K562 (cell line): ENCODE measurements at regions not wholly inside any gene's neighbourhood (a gene's known extent, or its start where the extent isn't known, plus 50 kb on each side); places are given as distances from the start of the nearest gene placed in this dataset.

Source experiments
- ATAC-seq: fragments of 200-7000 bp; cut with Tn5 transposase; 3 replicates; pipeline ENCODE4 v1.9.1; 2020; ENCODE audit warnings: moderate library complexity
- BruUV-seq: library from RNA; stranded (reverse); fragments of 400-500 nt; replicated peaks from 2 replicates; lab custom pipeline; 2021; lab: Mats Ljungman, UMichigan
- CTCF ChIA-PET: fragments of 300-600 bp; formaldehyde crosslinking; extraction: SDS; loops from one replicate; lab custom pipeline; 2021; ENCODE audit warnings: low intra/inter-chr PET ratio; lab: Yijun Ruan, JAX
- POLR2A ChIA-PET: fragments of 300-600, 350-650 bp; sonication (Branson Sonifier 250); formaldehyde crosslinking; extraction: SDS; loops from one replicate; lab custom pipeline; 2021; ENCODE audit warnings: antibody characterized with exemption, inconsistent platforms; lab: Yijun Ruan, JAX
- DNase-seq, 4 experiments: peaks; one replicate each; pipeline versions ENCODE4 v3.0.0 to v3.0.0-alpha.2; 2011 to 2018; ENCODE audit warnings: low spot score in 3 of 4, mixed read lengths in 3 of 4; ENCODE audit errors: extremely low read depth in 1 of 4
- FAIRE-seq: peaks from 2 replicates; lab custom pipeline; 2011; peaks lifted over from hg19 to GRCh38; lab: Jason Lieb, UNC
- H2AFZ ChIP-seq: 2 replicates; pipeline ENCODE4 v1.6.0; 2011; ENCODE audit warnings: low read depth, low read length, control low read depth, inconsistent platforms
- H3K27ac ChIP-seq: fragments of 200-600 bp; 3 replicates; pipeline ENCODE4 v1.8.0; 2011; ENCODE audit warnings: low read depth, mild to moderate bottlenecking, control low read depth, inconsistent platforms, low read length, moderate library complexity, mixed read lengths; ENCODE audit errors: extremely low read depth
- H3K27me3 ChIP-seq, 2 experiments: fragments of 300-600 bp in 1 of 2; 2 replicates in 1 of 2; 3 replicates in 1 of 2; pipeline versions ENCODE4 v1.6.0 to v1.8.0; 2011; ENCODE audit warnings: inconsistent platforms in 2 of 2, low read length in 2 of 2, mild to moderate bottlenecking in 1 of 2, mixed read lengths in 1 of 2, moderate library complexity in 1 of 2; ENCODE audit not compliant: control insufficient read depth in 2 of 2, insufficient read depth in 2 of 2
- H3K36me3 ChIP-seq: fragments of 300-600 bp; 3 replicates; pipeline ENCODE4 v1.8.0; 2011; ENCODE audit warnings: mild to moderate bottlenecking, low read length, inconsistent platforms; ENCODE audit not compliant: control insufficient read depth, insufficient read depth
- H3K4me1 ChIP-seq, 2 experiments: fragments of 200-600 bp in 1 of 2; replicated peaks in 1 of 2; 2 replicates in 1 of 2; 3 replicates in 1 of 2; pipeline versions ENCODE4 v1.5.1 to v1.8.0; 2011; ENCODE audit warnings: inconsistent platforms in 2 of 2, low read length in 2 of 2, mild to moderate bottlenecking in 1 of 2, mixed read lengths in 1 of 2, moderate library complexity in 1 of 2; ENCODE audit not compliant: control insufficient read depth in 2 of 2, insufficient read depth in 2 of 2
- H3K4me2 ChIP-seq: 2 replicates; pipeline ENCODE4 v1.6.1; 2011; ENCODE audit warnings: low read length, control low read depth, inconsistent platforms, mixed read lengths; ENCODE audit not compliant: insufficient read depth
- H3K4me3 ChIP-seq: fragments of 200-600 bp; sonication (generic), shearing (Covaris generic); 2 replicates; pipeline ENCODE4 v1.5.1; 2016; ENCODE audit warnings: control low read depth, inconsistent platforms
- H3K79me2 ChIP-seq: fragments of 200-600 bp; 3 replicates; pipeline ENCODE4 v1.8.0; 2011; ENCODE audit warnings: low read length, inconsistent platforms; ENCODE audit not compliant: control insufficient read depth, insufficient read depth
- H3K9ac ChIP-seq, 2 experiments: 2 replicates each; pipeline versions ENCODE4 v1.6.0 to v1.6.1; 2011; ENCODE audit warnings: low read depth in 2 of 2, low read length in 2 of 2, control low read depth in 1 of 2, inconsistent platforms in 1 of 2, mild to moderate bottlenecking in 1 of 2, mixed read lengths in 1 of 2; ENCODE audit not compliant: insufficient read depth in 1 of 2
- H3K9me1 ChIP-seq: one replicate; pipeline ENCODE4 v1.6.0; 2011; ENCODE audit warnings: inconsistent platforms, mild to moderate bottlenecking, low read length, moderate library complexity; ENCODE audit not compliant: control insufficient read depth, insufficient read depth
- H3K9me3 ChIP-seq: replicated peaks from 2 replicates; pipeline ENCODE4 v1.5.1; 2011; ENCODE audit warnings: low read depth, low read length, inconsistent platforms; ENCODE audit not compliant: control insufficient read depth, insufficient read depth
- H4K20me1 ChIP-seq: replicated peaks from 2 replicates; pipeline ENCODE4 v1.6.1; 2011; ENCODE audit warnings: low read length, inconsistent platforms, mixed read lengths; ENCODE audit not compliant: control insufficient read depth, insufficient read depth
- CEBPG ChIP-seq, 3 experiments: fragments of 200-800 bp in 1 of 3; sonication (Bioruptor generic) in 1 of 3; sonication (generic) in 1 of 3; formaldehyde crosslinking in 1 of 3; IDR thresholded peaks in 2 of 3; conservative IDR thresholded peaks in 1 of 3; 2 replicates each; pipeline versions ENCODE4 v1.6.1 to v1.8.0; 2016 to 2022; ENCODE audit warnings: missing compliant biosample characterization in 2 of 3, missing genetic modification characterization in 2 of 3, mild to moderate bottlenecking in 1 of 3, missing genetic modification reagents in 1 of 3
- CHD1 ChIP-seq: fragments of 200-600 bp; sonication (generic); IDR thresholded peaks from one replicate; pipeline ENCODE4 v1.6.1; 2012; ENCODE audit warnings: mild to moderate bottlenecking, moderate library complexity, low read length, inconsistent platforms
- FOS ChIP-seq: IDR thresholded peaks from 3 replicates; pipeline ENCODE4 v1.6.1; 2011; ENCODE audit not compliant: insufficient read length; ENCODE audit errors: extremely low read depth
- GATA2 ChIP-seq: sonication (generic); formaldehyde crosslinking; IDR thresholded peaks from 2 replicates; pipeline ENCODE4 v1.4.0; 2020; ENCODE audit warnings: mild to moderate bottlenecking, missing genetic modification reagents
- GTF2E2 ChIP-seq: fragments of 200-800 bp; sonication (Bioruptor generic); IDR thresholded peaks from 2 replicates; pipeline ENCODE4 v1.6.1; 2016; ENCODE audit warnings: missing genetic modification characterization, missing compliant biosample characterization
- HSF4 ChIP-seq: fragments of 250-450 bp; sonication (Bioruptor Pico); IDR thresholded peaks from 2 replicates; pipeline ENCODE4 v2.1.2; 2022; ENCODE audit warnings: mild to moderate bottlenecking, moderate library complexity, borderline replicate concordance
- NFXL1 ChIP-seq: fragments of 450-650 bp; formaldehyde crosslinking; IDR thresholded peaks from 2 replicates; pipeline ENCODE4 v1.4.0; 2021; ENCODE audit warnings: mild to moderate bottlenecking
- NR1H2 ChIP-seq: sonication (generic); formaldehyde crosslinking; IDR thresholded peaks from 2 replicates; pipeline ENCODE4 v1.4.0; 2020; ENCODE audit warnings: mild to moderate bottlenecking, missing genetic modification reagents
- PRMT5 ChIP-seq: sonication (generic); formaldehyde crosslinking; IDR thresholded peaks from 2 replicates; pipeline ENCODE4 v1.5.0; 2020; ENCODE audit warnings: missing genetic modification reagents
- RBM34 ChIP-seq: fragments of 200-400 bp; formaldehyde crosslinking; IDR thresholded peaks from 2 replicates; pipeline ENCODE4 v1.6.1; 2018; ENCODE audit warnings: low read length, borderline replicate concordance; ENCODE audit not compliant: insufficient read depth
- SAFB ChIP-seq: fragments of 200-400 bp; formaldehyde crosslinking; IDR thresholded peaks from 2 replicates; pipeline ENCODE4 v1.6.1; 2017; ENCODE audit warnings: low read depth, low read length, borderline replicate concordance
- SMAD3 ChIP-seq: fragments of 450-650 bp; formaldehyde crosslinking; conservative IDR thresholded peaks from 2 replicates; pipeline ENCODE4 v1.4.0; 2020; ENCODE audit warnings: mild to moderate bottlenecking
- TCF7L2 ChIP-seq: fragments of 150-350 bp; IDR thresholded peaks from 2 replicates; pipeline ENCODE4 v1.6.1; 2016; ENCODE audit warnings: low read depth, mild to moderate bottlenecking, low read length, moderate library complexity
- TRIM24 ChIP-seq, 2 experiments: fragments of 450-650 bp; IDR thresholded peaks; 2 replicates each; pipeline ENCODE4 v1.6.1; 2016
- ZNF121 ChIP-seq: sonication (generic); formaldehyde crosslinking; conservative IDR thresholded peaks from 2 replicates; pipeline ENCODE4 v1.8.0; 2022; ENCODE audit warnings: missing genetic modification reagents
- ZNF134 ChIP-seq: fragments of 250-450 bp; sonication (Bioruptor Pico); conservative IDR thresholded peaks from 2 replicates; pipeline ENCODE4 v1.4.0; 2020
- WGBS: fragments of 100-300 bp; shearing (Covaris generic); methylation state at CpG from one replicate; pipeline ENCODE4 v1.1.6; 2016; ENCODE audit warnings: low coverage, mixed read lengths; ENCODE audit not compliant: insufficient coverage; ENCODE audit errors: missing lambda C conversion rate; 5-methylcytosine and 5-hydroxymethylcytosine counted together
- in situ Hi-C: fragments of 300-500 bp; cut with MboI; formaldehyde crosslinking; loops from 4 replicates; pipeline ENCODE4 v1.15.0; 2018; ENCODE audit warnings: inconsistent platforms, mixed read lengths
- intact Hi-C: fragments of 100-400 bp; cut with micrococcal nuclease; formaldehyde crosslinking; loops from 2 replicates; pipeline ENCODE4 v1.14.2; 2022
- TF ChIP-seq, protein P1 (sequence below): sonication (generic); formaldehyde crosslinking; IDR thresholded peaks from 2 replicates; pipeline ENCODE4 v1.8.0; 2022; ENCODE audit warnings: mild to moderate bottlenecking, missing genetic modification reagents, borderline replicate concordance

DNA sequence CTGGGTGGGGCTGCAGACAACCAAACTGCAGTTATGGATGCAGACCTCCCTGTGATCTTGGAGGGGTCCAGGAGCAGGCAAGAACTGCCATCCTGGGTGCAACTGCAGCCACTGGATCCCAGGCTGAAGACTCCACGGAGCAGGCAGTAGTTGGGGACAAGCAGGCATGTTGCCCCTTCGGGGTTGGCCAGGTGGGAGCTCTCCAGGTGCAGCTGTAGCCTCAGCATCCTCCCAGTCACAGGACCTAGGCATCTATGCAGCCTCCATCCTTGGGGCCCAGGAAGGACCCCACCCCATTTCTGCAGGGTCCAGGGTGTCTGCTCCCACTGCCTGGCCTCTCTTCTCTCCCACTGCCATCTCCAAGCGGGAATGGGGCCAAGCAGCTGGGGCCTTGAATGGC is 322.2 kb upstream of the RBMS3 start:
- no peaks in the 10 kb centered on the region for H3K4me1 ChIP-seq
- POLR2A ChIA-PET: no interaction called here
- H3K9me3 ChIP-seq: no peaks in the 10 kb centered on the region; the same call in 1 of the 2 replicates
- no peak overlapping the region for H3K4me2 ChIP-seq
- FAIRE-seq: no peak
- no peak for TF ChIP-seq GATA2 (CRISPR knock-in tag)
- TF ChIP-seq SMAD3 (CRISPR knock-in tag): no peak
- TF ChIP-seq HSF4 (CRISPR knock-in tag): no peak
- TF ChIP-seq NFXL1 (CRISPR knock-in tag): no peak
- no peak for TF ChIP-seq TRIM24 (IDR thresholded peaks at IDR 0.05)
- TF ChIP-seq PRMT5 (CRISPR knock-in tag): no peak
- no peak for TF ChIP-seq ZNF134 (CRISPR knock-in tag)
- H3K27me3 ChIP-seq: no peaks in the 10 kb centered on the region
- intact Hi-C loops: no loop called here
- no peak overlapping the region for H3K27ac ChIP-seq
- in situ Hi-C loops: no loop called here
- no peaks in the 10 kb centered on the region for H3K9me1 ChIP-seq
- CTCF ChIA-PET: no interaction called here
- H3K36me3 ChIP-seq: no peaks in the 10 kb centered on the region
- no peak overlapping the region for H2AFZ ChIP-seq
- DNase-seq: no peak
- no peaks in the 10 kb centered on the region for H4K20me1 ChIP-seq
- H3K9ac ChIP-seq: no peak overlapping the region
- H3K4me3 ChIP-seq: no peak overlapping the region
- no peaks in the 10 kb centered on the region for H3K79me2 ChIP-seq
- BruUV-seq: no TSS peak
- WGBS: 0% methylated on average over 3 of the region's 3 CpGs
- no peak for ATAC-seq

DNA sequence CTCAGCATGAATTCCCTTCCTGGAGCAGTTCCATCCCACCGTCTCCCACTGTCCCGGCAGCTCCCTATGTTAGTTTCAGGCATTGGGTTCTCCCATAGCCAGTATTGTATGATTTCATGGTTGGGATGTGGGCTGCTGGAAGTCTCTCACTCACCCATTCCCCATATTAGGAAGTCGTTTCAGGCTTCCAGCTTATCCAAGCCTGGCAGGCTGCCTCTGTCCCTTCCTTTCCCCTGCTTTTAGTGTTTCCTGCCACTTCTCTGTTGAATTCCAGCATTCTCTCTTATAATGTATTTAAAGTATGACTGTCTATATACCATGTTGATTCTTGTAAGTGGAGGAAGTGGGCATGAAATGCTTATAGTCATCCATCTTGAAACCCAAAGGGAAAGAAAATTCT is 309.7 kb upstream of the RBMS3 start:
- H3K27ac ChIP-seq: no peak overlapping the region
- no peaks in the 10 kb centered on the region for H3K36me3 ChIP-seq
- H3K4me2 ChIP-seq: no peak overlapping the region
- ChIA-PET POLR2A (no interaction called here), CTCF (no interaction called here)
- no peak overlapping the region for H3K4me3 ChIP-seq
- no peaks in the 10 kb centered on the region for H3K27me3 ChIP-seq
- no peaks in the 10 kb centered on the region for H3K4me1 ChIP-seq
- H3K9ac ChIP-seq: no peak overlapping the region
- H2AFZ ChIP-seq: no peak overlapping the region
- ATAC-seq (no peak), DNase-seq (no peak), FAIRE-seq (no peak)
- BruUV-seq: no TSS peak
- peaks cover 3% of the 10 kb centered on the region for H3K9me3 ChIP-seq
- no peaks in the 10 kb centered on the region for H3K9me1 ChIP-seq
- in situ Hi-C loops (no loop called here), intact Hi-C loops (no loop called here)
- H3K79me2 ChIP-seq: no peaks in the 10 kb centered on the region
- 0% methylated on average over 3 of the region's 3 CpGs for whole genome bisulfite sequencing
- H4K20me1 ChIP-seq: no peaks in the 10 kb centered on the region
- TF ChIP-seq SAFB: no peak
- TF ChIP-seq, protein P1, sequence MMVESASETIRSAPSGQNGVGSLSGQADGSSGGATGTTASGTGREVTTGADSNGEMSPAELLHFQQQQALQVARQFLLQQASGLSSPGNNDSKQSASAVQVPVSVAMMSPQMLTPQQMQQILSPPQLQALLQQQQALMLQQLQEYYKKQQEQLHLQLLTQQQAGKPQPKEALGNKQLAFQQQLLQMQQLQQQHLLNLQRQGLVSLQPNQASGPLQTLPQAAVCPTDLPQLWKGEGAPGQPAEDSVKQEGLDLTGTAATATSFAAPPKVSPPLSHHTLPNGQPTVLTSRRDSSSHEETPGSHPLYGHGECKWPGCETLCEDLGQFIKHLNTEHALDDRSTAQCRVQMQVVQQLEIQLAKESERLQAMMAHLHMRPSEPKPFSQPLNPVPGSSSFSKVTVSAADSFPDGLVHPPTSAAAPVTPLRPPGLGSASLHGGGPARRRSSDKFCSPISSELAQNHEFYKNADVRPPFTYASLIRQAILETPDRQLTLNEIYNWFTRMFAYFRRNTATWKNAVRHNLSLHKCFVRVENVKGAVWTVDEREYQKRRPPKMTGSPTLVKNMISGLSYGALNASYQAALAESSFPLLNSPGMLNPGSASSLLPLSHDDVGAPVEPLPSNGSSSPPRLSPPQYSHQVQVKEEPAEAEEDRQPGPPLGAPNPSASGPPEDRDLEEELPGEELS (CRISPR knock-in tag): no peak
- TF ChIP-seq ZNF121: no peak
- no peak for TF ChIP-seq FOS
- no peak for TF ChIP-seq TCF7L2
- no peak for TF ChIP-seq CEBPG (CRISPR knock-in tag; IDR thresholded peaks at IDR 0.05)
- TF ChIP-seq CEBPG (tag; conservative IDR thresholded peaks at IDR 0.05 in 1 of 2, IDR thresholded peaks at IDR 0.05 in 1 of 2): no peak
- TF ChIP-seq HSF4 (CRISPR knock-in tag): no peak
- TF ChIP-seq CHD1: no peak
- TF ChIP-seq GTF2E2 (tag): no peak
- TF ChIP-seq NR1H2 (CRISPR knock-in tag): no peak
- TF ChIP-seq RBM34: no peak
